ENCODE measurements at regions not wholly inside any gene's neighbourhood (a gene's known extent, or its start where the extent isn't known, plus 50 kb on each side); places are given as distances from the start of the nearest gene placed in this dataset.

DNA sequence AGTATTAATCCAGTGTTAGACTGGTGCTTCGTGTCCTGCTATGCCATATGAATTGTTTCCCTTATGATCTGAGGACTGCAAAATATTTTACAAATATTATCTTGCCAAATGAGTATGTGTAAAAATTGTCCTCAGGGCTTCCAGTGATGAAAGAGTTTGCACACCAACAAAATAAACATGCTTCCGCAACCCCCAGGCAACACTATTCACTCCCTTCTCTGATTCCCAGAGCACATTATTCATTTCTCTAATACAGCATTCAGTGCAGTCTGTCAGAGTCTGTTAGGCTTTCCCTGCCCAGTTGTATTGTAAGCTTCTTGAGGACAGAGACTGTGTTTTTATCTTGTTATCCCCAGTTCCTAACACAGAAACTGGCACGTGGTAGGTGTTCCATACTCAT is 409.9 kb upstream of the C1orf87 start:
- TF ChIP-seq, protein P1, sequence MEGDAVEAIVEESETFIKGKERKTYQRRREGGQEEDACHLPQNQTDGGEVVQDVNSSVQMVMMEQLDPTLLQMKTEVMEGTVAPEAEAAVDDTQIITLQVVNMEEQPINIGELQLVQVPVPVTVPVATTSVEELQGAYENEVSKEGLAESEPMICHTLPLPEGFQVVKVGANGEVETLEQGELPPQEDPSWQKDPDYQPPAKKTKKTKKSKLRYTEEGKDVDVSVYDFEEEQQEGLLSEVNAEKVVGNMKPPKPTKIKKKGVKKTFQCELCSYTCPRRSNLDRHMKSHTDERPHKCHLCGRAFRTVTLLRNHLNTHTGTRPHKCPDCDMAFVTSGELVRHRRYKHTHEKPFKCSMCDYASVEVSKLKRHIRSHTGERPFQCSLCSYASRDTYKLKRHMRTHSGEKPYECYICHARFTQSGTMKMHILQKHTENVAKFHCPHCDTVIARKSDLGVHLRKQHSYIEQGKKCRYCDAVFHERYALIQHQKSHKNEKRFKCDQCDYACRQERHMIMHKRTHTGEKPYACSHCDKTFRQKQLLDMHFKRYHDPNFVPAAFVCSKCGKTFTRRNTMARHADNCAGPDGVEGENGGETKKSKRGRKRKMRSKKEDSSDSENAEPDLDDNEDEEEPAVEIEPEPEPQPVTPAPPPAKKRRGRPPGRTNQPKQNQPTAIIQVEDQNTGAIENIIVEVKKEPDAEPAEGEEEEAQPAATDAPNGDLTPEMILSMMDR (IDR thresholded peaks at IDR 0.05), result no peak

GRCh38 chr1:60470246-60470645 is 396.7 kb upstream of the C1orf87 start:
- TF ChIP-seq, protein P1 (IDR thresholded peaks at IDR 0.05), result no peak

DNA sequence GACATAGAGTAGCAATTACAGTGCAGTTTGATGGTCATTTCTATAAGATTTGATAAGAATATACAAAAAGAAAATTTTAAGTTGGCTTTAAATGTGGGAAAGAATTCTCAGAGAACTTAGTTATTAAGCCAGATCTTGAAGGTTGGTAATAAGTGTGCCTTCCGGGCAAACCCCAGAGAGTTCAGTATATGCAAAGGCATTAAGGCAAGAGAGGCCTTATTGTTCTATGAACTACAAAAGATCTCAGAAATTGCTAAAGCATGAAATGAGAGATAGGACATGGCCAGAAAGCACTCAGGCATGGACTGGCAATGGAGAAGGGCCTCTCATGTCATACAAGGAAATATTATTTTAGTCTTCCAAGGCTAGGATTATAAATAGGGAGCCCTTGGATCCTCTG is 390.2 kb upstream of the C1orf87 start:
- TF ChIP-seq, protein P1 (IDR thresholded peaks at IDR 0.05), result no peak

DNA sequence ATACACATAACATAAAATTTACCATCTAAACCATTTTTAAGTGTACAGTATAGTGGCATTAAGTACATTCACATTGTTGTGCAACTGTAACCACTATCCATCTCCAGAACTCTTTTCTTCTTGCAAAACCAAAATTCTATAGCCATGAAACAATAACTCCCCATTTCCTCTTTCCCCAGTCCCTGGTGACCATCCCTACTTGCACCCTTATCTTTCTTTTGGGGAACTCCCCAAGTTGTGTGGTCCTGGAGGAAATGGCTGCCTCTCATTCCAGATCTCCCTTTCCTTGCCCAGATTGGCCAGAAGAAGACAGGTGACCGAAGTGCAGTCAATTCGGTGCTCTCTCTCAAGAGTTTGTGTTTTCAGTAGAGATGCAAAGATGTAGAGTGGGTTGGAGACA is 389.6 kb upstream of the C1orf87 start:
- TF ChIP-seq, protein P1 (IDR thresholded peaks at IDR 0.05), result no peak

DNA sequence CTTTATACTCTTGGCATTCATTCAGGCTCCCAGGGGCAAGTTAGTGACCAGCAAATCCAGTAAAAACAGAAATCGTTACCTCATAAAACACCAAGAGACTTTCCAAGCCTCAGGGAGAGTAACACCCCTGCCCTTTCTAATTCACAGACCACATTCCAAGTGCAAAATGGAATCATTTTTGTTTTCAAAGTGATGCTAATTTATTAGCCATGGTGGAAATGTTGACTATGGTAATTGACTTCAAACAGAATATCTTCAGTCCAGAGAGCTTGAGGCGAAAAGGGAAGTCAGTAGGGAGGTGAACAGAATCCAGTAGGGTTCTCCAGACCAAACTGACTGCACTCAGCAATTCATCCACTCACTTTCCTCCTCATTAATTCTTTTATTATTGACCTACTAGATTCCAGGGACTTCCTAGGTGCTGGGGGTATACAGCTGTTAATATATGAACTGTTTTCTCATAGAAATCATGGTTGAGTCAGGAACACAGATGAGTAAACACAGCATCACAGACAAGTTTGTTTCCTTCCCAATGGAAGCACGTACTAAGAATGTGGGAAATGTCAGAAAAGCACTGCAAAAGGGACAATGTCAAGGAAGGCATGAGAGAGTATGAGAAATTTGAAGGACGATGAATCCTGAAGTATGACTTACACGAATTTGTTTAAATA is 388.5 kb upstream of the C1orf87 start:
- TF ChIP-seq, protein P1 (IDR thresholded peaks at IDR 0.05), result no peak

GRCh38 chr1:60458111-60458510 is 384.5 kb upstream of the C1orf87 start:
- TF ChIP-seq, protein P1 (IDR thresholded peaks at IDR 0.05), result no peak

DNA sequence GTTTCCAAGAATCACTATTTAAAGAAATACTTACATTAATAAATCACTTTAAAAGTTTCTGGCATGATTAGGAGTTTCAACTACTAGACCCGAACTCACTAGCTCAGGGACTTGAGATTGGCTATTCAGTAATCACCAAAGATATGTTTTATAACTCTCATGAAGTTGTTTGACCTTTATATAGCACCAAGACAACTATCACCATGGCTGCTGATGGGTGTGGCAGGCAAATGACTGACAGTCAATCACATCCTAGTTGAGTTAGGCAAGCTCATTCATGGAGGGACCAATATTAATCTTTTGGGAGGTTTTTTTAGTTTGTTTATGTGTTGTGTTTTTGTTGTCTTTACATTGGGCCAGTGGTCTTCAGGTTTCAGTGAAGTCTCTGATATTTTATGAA is 376.3 kb upstream of the C1orf87 start:
- TF ChIP-seq, protein P1 (IDR thresholded peaks at IDR 0.05), result no peak

- TF ChIP-seq, protein P1 (IDR thresholded peaks at IDR 0.05), result no peak
These were observed 375.3 kb upstream of the C1orf87 start for GRCh38 chr1:60448850-60449249.
